ENCODE measurements at regions not wholly inside any gene's neighbourhood (a gene's known extent, or its start where the extent isn't known, plus 50 kb on each side); places are given as distances from the start of the nearest gene placed in this dataset.

DNA sequence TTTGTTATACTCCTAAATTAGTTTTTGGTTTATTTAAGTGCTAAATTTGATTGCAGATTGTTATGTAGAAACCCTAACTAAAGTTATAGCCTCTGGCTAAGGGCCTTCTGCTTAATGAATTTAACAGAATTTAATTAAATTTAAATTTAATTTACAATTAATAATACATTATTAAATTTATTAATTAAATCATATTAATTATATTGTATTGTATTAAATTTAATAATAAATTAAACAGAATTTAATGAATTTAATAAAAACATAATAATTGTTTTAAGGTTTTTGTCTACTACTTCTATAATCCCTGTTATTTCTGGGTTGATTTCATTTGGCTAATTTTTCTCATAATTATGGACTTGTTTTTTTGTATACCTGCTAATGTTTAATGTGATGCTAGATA, 141.9 kb upstream of the TECRL start:
- no peak for DNase-seq

DNA sequence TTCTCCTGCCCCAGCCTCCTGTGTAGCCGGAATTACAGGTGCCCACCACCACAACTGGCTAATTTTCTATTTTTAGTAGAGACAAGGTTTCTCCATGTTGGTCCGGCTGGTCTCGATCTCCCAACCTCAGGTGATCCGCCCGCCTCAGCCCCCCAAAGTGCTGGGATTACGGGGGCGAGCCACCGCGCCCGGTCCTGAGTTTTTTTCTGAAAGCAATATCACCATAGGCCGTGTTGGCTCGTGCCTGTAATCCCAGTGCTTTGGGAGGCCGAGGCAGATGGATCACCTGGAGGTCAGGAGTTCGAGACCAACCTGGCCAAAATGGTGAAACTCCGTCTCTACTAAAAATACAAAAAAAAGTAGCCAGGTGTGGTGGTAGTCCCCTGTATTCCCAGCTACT, 136.3 kb upstream of the TECRL start:
- no peak for DNase-seq

DNA sequence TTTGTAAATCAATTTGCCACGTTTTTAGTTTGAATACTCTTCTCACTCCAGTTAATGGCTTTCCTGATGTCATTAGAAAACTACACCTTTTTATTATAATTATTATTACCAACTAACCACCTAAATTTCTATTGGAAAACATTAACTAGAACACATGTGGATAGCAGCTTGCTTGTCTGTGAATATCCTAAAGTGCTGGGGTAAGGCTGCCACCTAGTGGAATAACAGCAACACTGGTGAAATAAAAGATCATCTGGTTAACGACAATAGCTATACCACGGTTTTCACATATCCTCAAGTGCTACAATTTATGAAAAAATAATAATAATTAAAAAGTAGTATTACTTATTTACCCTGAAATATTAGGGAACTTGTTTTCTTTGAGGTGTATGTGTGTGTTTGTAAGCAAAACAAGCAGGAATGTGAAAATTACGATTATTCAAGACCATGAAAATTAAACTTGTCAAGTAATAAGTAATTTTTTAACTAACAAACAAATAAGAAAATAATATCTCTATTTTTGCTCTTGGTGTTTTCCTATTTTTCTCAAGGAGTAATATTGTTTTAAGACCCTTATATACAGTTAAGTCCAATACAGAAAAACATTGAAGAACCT, 130.1 kb upstream of the TECRL start:
- peak; percentile 35 for DNase-seq

DNA sequence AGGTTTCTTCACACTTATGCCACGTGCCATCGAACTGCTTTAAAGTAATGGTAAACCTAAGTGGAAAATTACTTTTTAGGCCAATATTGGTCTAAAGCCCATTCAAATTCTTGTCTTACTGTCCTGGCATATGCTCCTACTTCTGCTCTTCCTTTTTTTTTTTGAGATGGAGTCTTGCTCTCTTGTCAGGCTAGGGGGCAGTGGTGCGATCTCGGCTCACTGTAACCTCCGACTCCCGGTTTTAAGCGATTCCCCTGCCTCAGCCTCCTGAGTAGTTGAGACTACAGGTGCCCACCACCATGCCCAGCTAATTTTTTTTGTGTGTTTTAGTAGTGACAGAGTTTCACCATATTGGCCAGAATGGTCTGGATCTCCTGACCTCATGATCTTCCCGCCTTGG, 129.0 kb upstream of the TECRL start:
- DNase-seq: no peak

DNA sequence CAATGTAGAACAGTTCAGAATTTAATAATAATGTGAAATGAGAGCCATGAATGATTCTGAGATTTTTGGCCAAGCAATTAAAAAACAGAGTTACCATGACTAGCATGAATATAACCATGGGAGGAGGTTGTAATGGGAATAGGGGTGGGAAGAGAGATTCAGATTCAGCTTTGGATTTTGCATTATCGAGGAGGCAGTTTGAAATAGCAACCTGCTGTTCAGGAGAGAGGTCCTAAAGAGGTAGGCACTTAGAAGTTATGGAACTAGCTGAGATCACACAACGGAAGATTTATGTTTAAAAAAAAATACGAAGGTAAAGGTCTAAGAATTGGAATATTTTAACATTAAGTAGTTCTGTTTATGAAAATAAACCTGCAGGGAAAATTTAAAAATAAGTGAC, 124.4 kb upstream of the TECRL start:
- DNase-seq: no peak

DNA sequence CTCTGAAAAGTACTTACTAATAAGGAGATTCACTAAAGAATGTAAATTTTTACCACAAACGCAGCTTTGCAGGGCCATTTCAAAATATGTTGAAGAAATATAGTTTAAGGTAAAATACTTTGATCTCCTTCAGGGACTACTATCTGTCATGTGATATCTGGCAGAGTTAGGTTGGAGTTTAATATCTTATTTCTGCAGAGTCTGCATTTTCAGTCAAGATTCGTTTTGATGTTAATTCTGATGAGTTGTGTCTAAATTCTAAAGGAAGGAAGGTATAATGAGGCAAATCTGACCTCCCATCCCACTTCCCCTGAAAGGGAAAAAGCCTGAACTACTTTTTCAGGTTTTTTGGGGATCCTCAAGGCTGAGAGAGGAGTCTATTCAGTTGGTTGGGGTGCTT, 123.9 kb upstream of the TECRL start:
- no peak for DNase-seq

DNA sequence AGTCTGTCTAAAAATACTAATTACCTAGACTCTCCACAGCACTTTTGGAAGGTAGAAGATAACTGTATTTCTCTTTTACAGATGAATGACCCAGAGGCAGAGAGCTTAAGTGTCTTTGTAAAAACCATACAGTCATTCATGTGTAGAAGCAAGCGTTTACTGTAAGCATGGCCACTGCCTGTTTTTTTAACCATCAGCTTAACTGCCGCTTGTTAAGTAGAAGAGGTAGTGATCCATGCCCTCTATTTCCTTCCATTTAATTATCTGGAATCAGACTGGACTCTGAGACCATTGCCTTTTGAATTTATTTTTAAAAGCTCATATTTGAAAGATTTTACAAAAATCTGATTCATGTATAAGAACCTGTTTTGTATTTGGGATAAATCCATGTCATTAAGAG, 111.2 kb upstream of the TECRL start:
- DNase-seq: peak; percentile 38

DNA sequence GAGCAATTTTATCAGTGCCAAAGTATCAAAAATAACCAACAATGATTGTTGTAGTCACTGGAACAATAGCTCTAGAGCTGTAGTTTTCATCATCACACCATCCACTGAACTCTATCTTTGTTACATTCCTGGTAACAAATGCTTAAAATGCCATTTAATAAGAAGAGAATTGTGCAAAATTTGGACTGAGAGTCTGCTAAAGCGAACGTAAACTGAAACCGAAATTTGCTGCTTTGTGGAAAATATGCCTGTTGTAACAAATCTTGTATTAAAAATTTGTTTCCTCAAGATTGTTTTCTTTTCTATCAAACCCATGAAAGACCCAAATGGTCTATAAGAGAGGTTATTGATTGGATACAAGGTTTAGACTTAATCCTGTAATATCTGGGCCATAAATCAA, 109.3 kb upstream of the TECRL start:
- no peak for DNase-seq

DNA sequence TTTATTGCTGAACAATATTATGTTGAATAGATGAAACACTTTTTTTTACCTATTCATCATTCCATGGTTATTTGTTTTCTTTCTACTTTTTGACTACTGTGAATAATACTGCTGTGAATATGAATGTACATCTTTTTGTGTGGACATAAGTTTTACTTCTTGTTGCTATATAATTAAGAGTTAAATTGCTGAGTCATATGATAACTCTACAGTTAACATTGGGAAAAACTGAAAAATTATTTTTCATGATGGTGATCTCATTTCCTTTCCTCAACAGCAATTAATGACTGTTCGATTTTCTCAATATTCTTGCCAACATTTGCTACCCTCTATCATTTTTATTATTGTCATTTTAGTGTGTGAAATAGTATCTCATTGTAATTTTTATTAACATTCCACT, 106.9 kb upstream of the TECRL start:
- no peak for DNase-seq

DNA sequence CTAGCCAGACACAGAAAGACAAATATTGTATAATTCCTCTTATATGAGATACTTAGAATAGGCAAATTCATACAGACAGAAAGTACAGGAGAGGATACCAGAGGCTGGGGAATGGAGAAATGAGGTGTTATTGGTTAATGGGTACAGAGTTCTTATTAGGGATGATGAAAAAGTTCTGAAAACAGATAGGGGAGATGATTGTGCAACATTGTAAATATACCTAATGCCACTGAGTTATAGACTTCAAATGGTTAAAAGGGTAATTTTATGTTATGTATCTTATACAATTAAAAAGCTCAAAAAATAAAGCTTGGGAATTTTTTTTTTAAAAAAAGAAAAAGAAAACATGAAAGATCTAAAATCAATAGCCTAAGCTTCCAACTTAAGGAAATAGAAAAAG, 98.8 kb upstream of the TECRL start:
- DNase-seq: no peak

DNA sequence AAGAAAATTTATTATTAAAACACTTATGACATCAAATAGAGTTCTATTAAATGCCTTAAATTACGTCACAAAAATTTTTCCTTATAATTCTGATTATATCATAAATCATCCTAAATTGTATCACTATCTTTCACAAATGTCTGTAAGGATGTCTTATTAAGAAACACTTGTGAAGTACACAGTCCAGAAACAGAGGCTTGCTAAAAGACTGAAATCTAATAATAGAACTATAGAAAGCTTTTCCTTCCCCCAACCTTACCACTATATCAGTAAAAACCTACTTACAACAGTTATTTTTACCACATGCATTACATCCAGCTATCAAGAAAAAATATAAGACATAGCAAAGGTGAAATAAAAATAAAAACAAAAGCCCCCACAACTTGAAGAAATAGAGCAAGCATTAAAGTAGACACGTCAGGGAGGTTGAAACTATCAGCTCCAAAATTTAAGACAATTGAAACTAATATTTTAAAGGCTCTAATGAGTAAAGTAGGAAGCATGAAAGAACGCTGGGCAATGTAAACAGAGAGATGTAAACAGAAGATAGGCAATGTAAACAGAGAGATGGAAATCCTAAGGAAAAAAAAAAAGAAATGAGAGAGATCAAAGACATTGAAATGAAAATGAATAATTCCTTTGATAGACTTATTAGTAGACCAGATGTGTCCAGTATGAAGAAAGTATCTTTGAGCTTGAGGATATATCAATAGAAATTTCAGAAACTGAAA, 94.9 kb upstream of the TECRL start:
- DNase-seq: no peak

DNA sequence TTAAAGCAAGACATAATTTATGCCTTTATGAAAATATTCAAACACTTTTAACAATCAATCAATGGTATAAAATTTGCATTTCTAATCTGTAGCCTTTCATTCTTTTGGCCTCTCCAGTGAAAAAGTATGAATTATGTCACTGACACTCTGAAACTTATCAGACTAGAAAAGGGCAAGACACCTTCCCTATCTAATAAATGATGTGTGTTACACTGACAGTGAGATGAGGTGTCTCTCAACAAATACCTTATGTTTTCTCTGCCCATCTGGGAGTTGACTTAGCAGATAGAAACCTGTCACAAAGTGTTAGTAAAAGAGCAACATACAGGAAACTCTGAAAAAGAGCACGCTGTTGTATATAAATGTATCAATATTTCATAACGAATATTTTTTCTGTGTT, 94.2 kb upstream of the TECRL start:
- DNase-seq: no peak

DNA sequence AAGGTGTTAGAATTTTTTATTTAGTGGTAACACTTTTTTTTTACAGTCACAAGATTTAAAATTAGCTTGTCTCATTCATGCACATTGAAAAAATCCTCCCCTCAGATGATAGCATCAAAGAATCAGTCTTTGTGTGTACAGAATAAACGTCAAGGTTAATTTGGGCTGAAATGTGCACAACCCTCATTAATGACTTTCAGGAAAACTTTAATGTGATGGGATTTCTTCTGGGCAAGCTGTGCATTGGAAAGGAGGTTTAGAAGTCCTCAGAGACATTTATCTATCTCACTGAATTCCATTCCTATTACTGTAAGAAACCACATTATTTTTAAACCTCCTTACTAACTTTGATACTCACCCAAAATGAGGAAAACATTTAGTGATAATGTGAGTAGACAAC, 88.2 kb upstream of the TECRL start:
- DNase-seq: no peak

DNA sequence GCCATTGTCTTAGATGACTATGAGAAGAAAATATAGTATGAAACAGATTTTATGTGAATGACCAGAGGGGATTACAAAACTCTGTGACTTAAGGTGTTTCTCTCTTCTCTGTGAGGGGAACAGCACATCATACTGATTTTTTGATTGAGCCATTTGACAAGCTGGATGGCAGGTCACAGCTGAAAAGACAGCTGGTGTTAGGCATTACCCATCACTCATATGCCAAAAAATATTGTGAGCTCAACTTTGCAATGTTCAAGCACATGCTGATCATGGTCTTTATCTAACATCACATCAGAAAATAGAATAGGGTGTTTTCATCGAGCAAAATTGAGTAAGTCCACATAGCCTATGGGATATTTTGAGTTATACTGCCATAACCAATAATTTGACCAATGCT, 86.7 kb upstream of the TECRL start:
- DNase-seq: no peak

DNA sequence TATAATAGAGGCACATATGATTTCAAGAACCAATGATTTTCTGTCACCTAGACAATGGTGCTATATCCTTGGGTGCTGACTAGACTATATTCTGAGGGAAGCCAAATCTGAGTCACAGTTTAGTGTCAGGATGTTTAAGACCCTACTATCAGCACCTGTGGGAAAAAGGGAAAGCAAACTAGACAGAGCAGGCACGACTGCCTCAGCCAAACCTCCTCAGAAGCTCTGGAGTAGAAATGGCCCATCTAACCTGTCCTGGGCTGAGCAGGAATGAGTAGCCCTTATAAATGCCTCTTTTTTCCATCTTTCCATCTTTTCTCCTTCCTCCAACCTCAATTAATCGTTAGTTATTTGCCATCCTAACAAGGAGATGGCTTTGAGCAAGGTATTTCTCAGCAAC, 80.4 kb upstream of the TECRL start:
- no peak for DNase-seq

DNA sequence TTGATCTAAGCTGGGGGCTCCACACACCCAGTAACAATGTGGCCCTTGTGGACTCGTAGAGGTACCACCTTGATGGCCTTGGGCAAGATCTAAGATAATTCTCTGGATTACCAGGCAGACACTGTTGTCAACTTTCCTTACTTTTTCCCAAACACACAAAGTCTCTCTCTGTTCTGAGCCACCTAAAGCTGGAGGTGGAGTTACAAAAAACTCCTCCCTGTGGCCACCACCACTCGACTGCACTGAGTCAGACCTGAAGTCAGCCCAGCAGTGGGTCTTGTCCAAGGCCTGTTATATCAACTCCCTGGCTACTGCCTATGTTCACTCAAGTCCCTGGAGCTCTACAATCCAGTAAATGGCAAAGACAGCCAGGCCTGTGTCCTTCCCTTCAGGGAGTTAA, 70.1 kb upstream of the TECRL start:
- no peak for DNase-seq

DNA sequence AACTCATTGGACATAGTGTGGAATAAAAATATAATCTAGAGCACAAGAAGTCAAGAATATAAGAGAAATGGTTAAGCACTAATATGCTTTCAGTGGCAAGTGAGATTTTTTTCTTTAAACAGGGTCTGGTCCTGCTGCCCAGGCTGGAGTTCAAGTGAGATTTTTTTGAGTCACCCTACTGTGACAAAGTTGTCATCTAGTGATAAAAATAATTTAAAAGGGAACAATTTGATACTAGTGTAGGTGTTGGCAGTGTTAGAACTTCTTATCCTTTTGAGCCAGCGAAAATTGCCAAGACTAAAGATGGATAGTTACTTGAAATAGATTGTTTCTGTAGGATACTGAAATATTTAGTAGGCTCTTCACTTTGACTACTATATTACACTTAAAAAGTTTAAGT, 67.9 kb upstream of the TECRL start:
- no peak for DNase-seq

DNA sequence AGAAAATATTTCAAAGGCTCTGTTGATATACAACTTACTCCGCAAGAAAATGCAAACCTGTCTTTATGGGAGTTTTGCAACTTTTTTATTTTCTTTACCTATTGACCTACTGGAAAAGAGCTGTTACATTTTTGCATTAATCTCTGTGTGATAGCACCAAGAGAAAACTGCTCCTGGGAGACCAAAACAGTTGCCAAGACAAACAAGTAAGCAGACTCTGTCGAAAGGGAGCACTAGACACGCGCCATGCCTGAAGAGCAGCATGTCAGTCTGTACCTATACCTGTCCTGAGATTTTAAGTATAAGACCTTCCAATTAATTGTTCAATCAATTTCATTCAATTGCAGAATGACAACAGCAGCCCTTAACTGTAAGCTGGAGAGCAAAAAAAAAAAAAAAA, 56.0 kb upstream of the TECRL start:
- DNase-seq: no peak

DNA sequence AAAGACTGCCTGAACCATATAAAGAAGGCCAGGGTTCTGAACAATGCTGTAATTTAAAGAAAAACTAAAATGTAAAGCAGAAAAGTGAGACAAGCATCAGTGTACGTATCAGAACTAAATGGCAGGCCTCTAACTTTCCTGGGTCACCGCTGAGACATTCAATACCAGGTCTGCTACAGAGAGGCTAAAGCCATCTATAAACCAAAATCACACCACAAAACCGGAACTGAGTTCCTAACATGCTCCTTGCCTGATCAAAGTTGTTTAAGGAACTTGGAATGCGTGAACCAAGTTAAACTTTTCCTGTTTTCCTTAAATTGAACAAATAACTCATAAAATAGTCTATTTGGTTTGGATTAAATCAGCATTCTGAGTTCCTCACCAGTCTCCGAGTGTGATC, 55.3 kb upstream of the TECRL start:
- DNase-seq: no peak

All from DMS153 (cell line).